Loucy (cell line): ENCODE measurements at regions not wholly inside any gene's neighbourhood (a gene's known extent, or its start where the extent isn't known, plus 50 kb on each side); places are given as distances from the start of the nearest gene placed in this dataset.

Experiments used
- EZH2phosphoT487 ChIP-seq: fragments of 200-600 bp; IDR thresholded peaks from 2 replicates; pipeline ENCODE4 v1.6.1; 2018; ENCODE audit warnings: antibody characterized with exemption, mild to moderate bottlenecking, moderate library complexity, borderline replicate concordance
- TF ChIP-seq, protein P1 (sequence below): fragments of 200-600 bp; sonication (generic); conservative IDR thresholded peaks from 2 replicates; pipeline ENCODE4 v1.5.1; 2014; ENCODE audit warnings: mild to moderate bottlenecking, antibody characterized with exemption, low read length

DNA sequence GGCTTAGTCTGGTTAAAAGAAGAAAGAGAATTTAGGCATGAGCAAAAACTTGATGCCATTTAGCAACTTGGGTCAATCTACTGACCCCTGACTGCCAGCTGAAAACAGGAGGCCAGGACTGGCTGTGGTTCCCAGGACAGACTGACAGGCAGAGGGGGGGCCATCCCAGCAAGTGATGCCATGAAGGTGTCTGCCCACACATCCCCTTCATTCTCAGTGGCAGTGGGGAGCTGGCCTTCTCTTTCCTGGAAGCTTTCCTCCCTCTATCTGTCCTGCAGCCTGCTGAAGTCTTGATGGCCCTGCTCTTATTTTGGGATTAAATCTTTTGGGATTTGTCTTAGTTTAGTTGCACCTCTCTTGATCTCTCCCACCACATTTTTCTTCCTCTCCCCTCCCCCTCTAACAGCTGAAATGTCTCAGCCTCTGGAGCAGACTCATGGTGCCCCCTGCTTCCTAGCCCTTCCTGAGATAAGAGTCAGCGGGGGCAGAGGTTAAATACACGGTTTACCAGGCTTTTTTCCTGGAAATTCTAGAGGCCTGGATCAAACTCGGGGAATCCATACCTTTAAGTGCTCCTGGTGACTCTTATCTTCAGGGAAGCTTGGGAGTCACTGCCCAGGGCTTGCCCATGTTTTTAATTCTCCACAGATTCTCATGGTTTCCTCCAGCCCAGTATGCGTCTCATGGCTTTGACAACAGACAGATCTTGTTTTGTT lies 99.5 kb upstream of the TSPAN2 start:
- TF ChIP-seq, protein P1, sequence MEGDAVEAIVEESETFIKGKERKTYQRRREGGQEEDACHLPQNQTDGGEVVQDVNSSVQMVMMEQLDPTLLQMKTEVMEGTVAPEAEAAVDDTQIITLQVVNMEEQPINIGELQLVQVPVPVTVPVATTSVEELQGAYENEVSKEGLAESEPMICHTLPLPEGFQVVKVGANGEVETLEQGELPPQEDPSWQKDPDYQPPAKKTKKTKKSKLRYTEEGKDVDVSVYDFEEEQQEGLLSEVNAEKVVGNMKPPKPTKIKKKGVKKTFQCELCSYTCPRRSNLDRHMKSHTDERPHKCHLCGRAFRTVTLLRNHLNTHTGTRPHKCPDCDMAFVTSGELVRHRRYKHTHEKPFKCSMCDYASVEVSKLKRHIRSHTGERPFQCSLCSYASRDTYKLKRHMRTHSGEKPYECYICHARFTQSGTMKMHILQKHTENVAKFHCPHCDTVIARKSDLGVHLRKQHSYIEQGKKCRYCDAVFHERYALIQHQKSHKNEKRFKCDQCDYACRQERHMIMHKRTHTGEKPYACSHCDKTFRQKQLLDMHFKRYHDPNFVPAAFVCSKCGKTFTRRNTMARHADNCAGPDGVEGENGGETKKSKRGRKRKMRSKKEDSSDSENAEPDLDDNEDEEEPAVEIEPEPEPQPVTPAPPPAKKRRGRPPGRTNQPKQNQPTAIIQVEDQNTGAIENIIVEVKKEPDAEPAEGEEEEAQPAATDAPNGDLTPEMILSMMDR = no peak
- no peak for TF ChIP-seq EZH2phosphoT487
